ENCODE measurements at regions not wholly inside any gene's neighbourhood (a gene's known extent, or its start where the extent isn't known, plus 50 kb on each side); places are given as distances from the start of the nearest gene placed in this dataset.
"Not testable (repeated sequence)": the region's sequence is repeated elsewhere in the genome, so short reads cannot be mapped to it uniquely, and the experiment has no call there.

- Histone ChIP-seq H3K36me3 (no peaks in the 10 kb centered on the region), H3K9me3 (no peaks in the 10 kb centered on the region), H3K27ac (no peak overlapping the region), H3K4me1 (no peaks in the 10 kb centered on the region), H3K4me3 (no peak overlapping the region), H3K27me3 (peaks cover 15% of the 10 kb centered on the region)
- no peak for DNase-seq
- TF ChIP-seq EP300 (IDR thresholded peaks at IDR 0.05; ENCODE audit: low read depth), result no peak
- TF ChIP-seq, protein P1, sequence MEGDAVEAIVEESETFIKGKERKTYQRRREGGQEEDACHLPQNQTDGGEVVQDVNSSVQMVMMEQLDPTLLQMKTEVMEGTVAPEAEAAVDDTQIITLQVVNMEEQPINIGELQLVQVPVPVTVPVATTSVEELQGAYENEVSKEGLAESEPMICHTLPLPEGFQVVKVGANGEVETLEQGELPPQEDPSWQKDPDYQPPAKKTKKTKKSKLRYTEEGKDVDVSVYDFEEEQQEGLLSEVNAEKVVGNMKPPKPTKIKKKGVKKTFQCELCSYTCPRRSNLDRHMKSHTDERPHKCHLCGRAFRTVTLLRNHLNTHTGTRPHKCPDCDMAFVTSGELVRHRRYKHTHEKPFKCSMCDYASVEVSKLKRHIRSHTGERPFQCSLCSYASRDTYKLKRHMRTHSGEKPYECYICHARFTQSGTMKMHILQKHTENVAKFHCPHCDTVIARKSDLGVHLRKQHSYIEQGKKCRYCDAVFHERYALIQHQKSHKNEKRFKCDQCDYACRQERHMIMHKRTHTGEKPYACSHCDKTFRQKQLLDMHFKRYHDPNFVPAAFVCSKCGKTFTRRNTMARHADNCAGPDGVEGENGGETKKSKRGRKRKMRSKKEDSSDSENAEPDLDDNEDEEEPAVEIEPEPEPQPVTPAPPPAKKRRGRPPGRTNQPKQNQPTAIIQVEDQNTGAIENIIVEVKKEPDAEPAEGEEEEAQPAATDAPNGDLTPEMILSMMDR (IDR thresholded peaks at IDR 0.05), result no peak
- no peak for TF ChIP-seq POLR2AphosphoS5 (IDR thresholded peaks at IDR 0.05)
- no peak for TF ChIP-seq POLR2A (IDR thresholded peaks at IDR 0.05)
- in situ Hi-C loops (cut with MboI; ENCODE audit: low pct_ligation_motif_present in 1 of 4, low pct_unique_long_range_greater_than_20kb in 1 of 4, low sequenced_read_pairs in 3 of 4) (no loop called here), intact Hi-C loops (cut with DNase I; ENCODE audit: low total_unique reads) (no loop called here)
- 50% methylated on average over 2 of the region's 2 CpGs; no CpG with 5 or more reads in 1 of the 2 donors for WGBS, 2 donors (ENCODE audit: low coverage in 1 of 2)
These were observed 65.6 kb upstream of the VPREB1 start for GRCh38 chr22:22178992-22179391.

DNA sequence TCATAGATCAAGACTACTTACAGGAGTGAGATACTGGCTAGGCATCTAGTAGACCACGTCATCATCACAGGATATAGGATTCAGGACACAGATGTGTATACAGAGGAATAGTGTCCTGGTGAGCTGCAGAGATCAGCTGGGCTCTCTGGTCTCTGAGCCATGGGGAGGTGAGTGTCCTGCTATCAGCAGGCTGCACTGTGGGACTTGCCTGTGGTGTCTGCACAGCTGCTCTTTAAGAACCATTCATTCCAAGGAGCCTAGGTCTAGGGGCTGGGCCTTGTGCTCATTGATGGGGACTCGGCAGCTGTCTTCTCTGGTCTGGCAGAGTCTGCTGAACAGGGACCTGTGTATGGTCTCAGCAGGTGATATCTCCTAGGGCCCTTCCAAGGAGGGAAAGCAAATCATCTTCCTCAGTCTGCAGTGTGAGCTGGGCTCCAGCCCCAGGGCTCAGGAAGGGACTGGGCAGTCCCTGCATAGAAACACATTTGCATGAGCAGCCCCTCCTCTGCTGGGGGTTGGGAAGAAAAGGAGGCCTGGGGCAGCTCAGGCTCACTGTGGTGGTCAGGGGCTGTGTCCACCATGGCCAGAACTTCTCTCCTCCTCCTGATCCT lies 66.1 kb upstream of the VPREB1 start:
- DNase-seq, result no peak
- peaks cover 11% of the 10 kb centered on the region for H3K27me3 ChIP-seq
- intact Hi-C loops (cut with DNase I; ENCODE audit: low total_unique reads), result no loop called here
- no peak overlapping the region for H3K4me3 ChIP-seq
- no peak overlapping the region for H3K27ac ChIP-seq
- no peaks in the 10 kb centered on the region for H3K36me3 ChIP-seq
- TF ChIP-seq, protein P1 (IDR thresholded peaks at IDR 0.05), result no peak
- TF ChIP-seq EP300 (IDR thresholded peaks at IDR 0.05; ENCODE audit: low read depth), result no peak
- no peak for TF ChIP-seq POLR2A (IDR thresholded peaks at IDR 0.05)
- TF ChIP-seq POLR2AphosphoS5 (IDR thresholded peaks at IDR 0.05), result no peak
- in situ Hi-C loops (cut with MboI; ENCODE audit: low pct_ligation_motif_present in 1 of 4, low pct_unique_long_range_greater_than_20kb in 1 of 4, low sequenced_read_pairs in 3 of 4), result no loop called here
- H3K9me3 ChIP-seq, result no peaks in the 10 kb centered on the region
- H3K4me1 ChIP-seq, result no peaks in the 10 kb centered on the region
- WGBS, 2 donors (ENCODE audit: low coverage in 1 of 2), result 88 to 91% methylated on average over 1 to 2 of the region's 2 CpGs

DNA sequence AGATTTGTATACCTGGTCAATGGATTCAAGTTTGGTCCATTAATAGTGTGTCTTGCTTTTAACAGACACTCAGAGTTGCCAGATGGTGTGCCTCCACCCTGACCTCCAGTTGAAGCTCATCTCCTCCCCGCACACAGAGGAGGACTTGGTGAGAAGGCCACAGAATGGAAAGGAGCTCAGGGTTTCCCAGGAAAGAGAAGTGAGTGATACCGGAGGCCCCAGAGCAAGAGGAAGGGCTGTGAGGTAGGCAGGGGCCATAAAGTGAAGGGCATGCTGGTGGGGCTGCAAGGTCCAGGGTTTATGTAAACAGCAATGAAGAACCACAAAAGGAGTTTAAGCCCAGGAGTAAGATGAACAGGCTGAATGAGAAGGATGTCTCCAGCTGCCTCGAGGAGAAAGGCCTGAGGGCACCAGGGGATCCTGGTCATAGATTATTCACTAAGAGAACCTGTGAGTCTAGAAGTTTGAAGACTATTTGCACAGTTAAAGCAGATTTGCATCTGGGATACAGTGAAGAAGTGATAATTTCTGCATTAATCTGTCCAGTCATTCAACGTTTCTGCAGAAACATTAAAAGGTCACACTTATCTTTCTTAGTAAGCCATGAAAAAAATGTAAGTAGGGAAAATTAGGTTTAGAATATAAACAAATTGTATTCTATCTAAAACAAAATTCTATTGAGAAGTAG lies 67.5 kb upstream of the VPREB1 start:
- no peaks in the 10 kb centered on the region for H3K4me1 ChIP-seq
- H3K9me3 ChIP-seq, result no peaks in the 10 kb centered on the region
- intact Hi-C loops (cut with DNase I; ENCODE audit: low total_unique reads), result no loop called here
- H3K4me3 ChIP-seq, result no peak overlapping the region
- no peak for DNase-seq
- H3K36me3 ChIP-seq, result no peaks in the 10 kb centered on the region
- in situ Hi-C loops (cut with MboI; ENCODE audit: low pct_ligation_motif_present in 1 of 4, low pct_unique_long_range_greater_than_20kb in 1 of 4, low sequenced_read_pairs in 3 of 4), result no loop called here
- WGBS, 2 donors (ENCODE audit: low coverage in 1 of 2), result 63 to 70% methylated on average over 4 of the region's 4 CpGs
- H3K27ac ChIP-seq, result no peak overlapping the region
- TF ChIP-seq POLR2A (IDR thresholded peaks at IDR 0.05) (no peak), EP300 (IDR thresholded peaks at IDR 0.05; ENCODE audit: low read depth) (no peak), POLR2AphosphoS5 (IDR thresholded peaks at IDR 0.05) (no peak)
- TF ChIP-seq, protein P1 (IDR thresholded peaks at IDR 0.05), result no peak
- H3K27me3 ChIP-seq, result peaks cover 9% of the 10 kb centered on the region

GRCh38 chr22:22172896-22173628 lies 71.5 kb upstream of the VPREB1 start:
- intact Hi-C loops (cut with DNase I; ENCODE audit: low total_unique reads); H3K27ac ChIP-seq; in situ Hi-C loops (cut with MboI; ENCODE audit: low pct_ligation_motif_present in 1 of 4, low pct_unique_long_range_greater_than_20kb in 1 of 4, low sequenced_read_pairs in 3 of 4); H3K4me3 ChIP-seq; H3K36me3 ChIP-seq; DNase-seq; H3K27me3 ChIP-seq; H3K4me1 ChIP-seq; H3K9me3 ChIP-seq: not testable (repeated sequence)
- WGBS, 2 donors (ENCODE audit: low coverage in 1 of 2), result 57 to 81% methylated on average over 3 to 6 of the region's 6 CpGs
